Stimulated activated naive CD8-positive, alpha-beta T cell treated with anti-CD3 and anti-CD28 coated beads, Interleukin-15, amount 100 ng/mL, for 72 hours (primary cell): ENCODE measurements at regions not wholly inside any gene's neighbourhood (a gene's known extent, or its start where the extent isn't known, plus 50 kb on each side); places are given as distances from the start of the nearest gene placed in this dataset.

ENCODE experiments used
- ATAC-seq: fragments of 150-1000 bp; cut with Tn5 transposase; 2 replicates; pipeline ENCODE4 v1.10.0; 2021; ENCODE audit warnings: mild to moderate bottlenecking, moderate library complexity
- DNase-seq, 2 donors: peaks; one replicate each; pipeline ENCODE4 v3.0.0; 2021 to 2022
- H3K27ac Mint-ChIP-seq, 2 donors: one replicate each; pipeline ENCODE4 v1.8.0; 2022; ENCODE audit warnings: mild to moderate bottlenecking in 2 of 2, mixed read lengths in 2 of 2, moderate library complexity in 2 of 2
- H3K27me3 Mint-ChIP-seq: one replicate; pipeline ENCODE4 v1.8.0; 2022; ENCODE audit warnings: mixed read lengths
- H3K4me1 Mint-ChIP-seq: one replicate; pipeline ENCODE4 v1.8.0; 2022; ENCODE audit warnings: mild to moderate bottlenecking, mixed read lengths
- H3K4me3 Mint-ChIP-seq, 2 donors: one replicate each; pipeline ENCODE4 v1.8.0; 2022; ENCODE audit warnings: mild to moderate bottlenecking in 2 of 2, mixed read lengths in 2 of 2, moderate library complexity in 1 of 2
- H3K9me3 Mint-ChIP-seq, 2 donors: one replicate each; pipeline ENCODE4 v1.8.0; 2022; ENCODE audit warnings: mixed read lengths in 2 of 2

GRCh38 chr15:93250209-93250608, 161.2 kb upstream of the RGMA start:
- H3K27ac Mint-ChIP-seq: no peak overlapping the region

GRCh38 chr15:93249623-93250022, 160.6 kb upstream of the RGMA start:
- Mint-ChIP-seq H3K4me3 (no peak overlapping the region), H3K4me1 (no peaks in the 10 kb centered on the region), H3K27me3 (no peaks in the 10 kb centered on the region), H3K27ac (no peak overlapping the region), H3K9me3 (no peaks in the 10 kb centered on the region)
- ATAC-seq (no peak), DNase-seq (no peak)

More at GRCh38 chr15:93250209-93250608, 161.2 kb upstream of the RGMA start:
- ATAC-seq: no peak
- no peak overlapping the region for H3K4me3 Mint-ChIP-seq
- no peaks in the 10 kb centered on the region for H3K9me3 Mint-ChIP-seq
- H3K27me3 Mint-ChIP-seq: no peaks in the 10 kb centered on the region
- H3K4me1 Mint-ChIP-seq: no peaks in the 10 kb centered on the region
- no peak for DNase-seq

- Mint-ChIP-seq H3K27me3 (no peaks in the 10 kb centered on the region), H3K27ac (no peak overlapping the region), H3K4me1 (no peaks in the 10 kb centered on the region), H3K4me3 (no peak overlapping the region), H3K9me3 (no peaks in the 10 kb centered on the region)
- DNase-seq: no peak
- ATAC-seq: no peak
These were observed 158.6 kb upstream of the RGMA start for GRCh38 chr15:93247466-93248121.

- ATAC-seq (no peak), DNase-seq (no peak)
- Mint-ChIP-seq H3K4me3 (no peak overlapping the region), H3K9me3 (no peaks in the 10 kb centered on the region), H3K27me3 (no peaks in the 10 kb centered on the region), H3K27ac (no peak overlapping the region), H3K4me1 (no peaks in the 10 kb centered on the region)
These were observed 157.5 kb upstream of the RGMA start for GRCh38 chr15:93246266-93247242.

- Mint-ChIP-seq H3K4me3 (no peak overlapping the region), H3K4me1 (no peaks in the 10 kb centered on the region), H3K27ac (no peak overlapping the region), H3K27me3 (no peaks in the 10 kb centered on the region), H3K9me3 (no peaks in the 10 kb centered on the region)
- DNase-seq (no peak), ATAC-seq (no peak)
These were observed 156.6 kb upstream of the RGMA start for GRCh38 chr15:93245661-93246042.

- H3K27ac Mint-ChIP-seq: peak overlapping the region in 1 of 2 donors; percentile 17
- H3K4me1 Mint-ChIP-seq: no peaks in the 10 kb centered on the region
- H3K4me3 Mint-ChIP-seq: no peak overlapping the region
- DNase-seq (no peak), ATAC-seq (peak; percentile 31)
- no peaks in the 10 kb centered on the region for H3K27me3 Mint-ChIP-seq
- H3K9me3 Mint-ChIP-seq: no peaks in the 10 kb centered on the region
These were observed 156.0 kb upstream of the RGMA start for GRCh38 chr15:93244696-93245660.

- no peaks in the 10 kb centered on the region for H3K4me1 Mint-ChIP-seq
- H3K9me3 Mint-ChIP-seq: no peaks in the 10 kb centered on the region
- no peak for DNase-seq
- H3K27ac Mint-ChIP-seq: no peak overlapping the region
- ATAC-seq: no peak
- no peak overlapping the region for H3K4me3 Mint-ChIP-seq
- no peaks in the 10 kb centered on the region for H3K27me3 Mint-ChIP-seq
These were observed 154.6 kb upstream of the RGMA start for GRCh38 chr15:93243573-93243972.

- Mint-ChIP-seq H3K27ac (no peak overlapping the region), H3K4me3 (no peak overlapping the region), H3K4me1 (no peaks in the 10 kb centered on the region), H3K9me3 (no peaks in the 10 kb centered on the region), H3K27me3 (no peaks in the 10 kb centered on the region)
- no peak for ATAC-seq
- DNase-seq: no peak
These were observed 152.9 kb upstream of the RGMA start for GRCh38 chr15:93241696-93242585.

- ATAC-seq (no peak), DNase-seq (no peak)
- Mint-ChIP-seq H3K9me3 (no peaks in the 10 kb centered on the region), H3K4me3 (no peak overlapping the region), H3K4me1 (no peaks in the 10 kb centered on the region), H3K27ac (no peak overlapping the region), H3K27me3 (no peaks in the 10 kb centered on the region)
These were observed 151.0 kb upstream of the RGMA start for GRCh38 chr15:93239993-93240392.

- ATAC-seq (no peak), DNase-seq (no peak)
- no peaks in the 10 kb centered on the region for H3K27me3 Mint-ChIP-seq
- no peak overlapping the region for H3K27ac Mint-ChIP-seq
- no peaks in the 10 kb centered on the region for H3K9me3 Mint-ChIP-seq
- no peaks in the 10 kb centered on the region for H3K4me1 Mint-ChIP-seq
- no peak overlapping the region for H3K4me3 Mint-ChIP-seq
These were observed 150.6 kb upstream of the RGMA start for GRCh38 chr15:93239591-93239990.

- no peak overlapping the region for H3K4me3 Mint-ChIP-seq
- DNase-seq (no peak), ATAC-seq (no peak)
- no peak overlapping the region for H3K27ac Mint-ChIP-seq
- H3K4me1 Mint-ChIP-seq: no peaks in the 10 kb centered on the region
- no peaks in the 10 kb centered on the region for H3K27me3 Mint-ChIP-seq
- H3K9me3 Mint-ChIP-seq: no peaks in the 10 kb centered on the region
These were observed 149.6 kb upstream of the RGMA start for GRCh38 chr15:93238641-93239040.

- H3K27ac Mint-ChIP-seq: peak overlapping the region in 1 of 2 donors; percentile 90
- ATAC-seq: no peak
- no peak for DNase-seq
- peaks cover 11% of the 10 kb centered on the region for H3K27me3 Mint-ChIP-seq
- H3K9me3 Mint-ChIP-seq: no peaks in the 10 kb centered on the region
- no peaks in the 10 kb centered on the region for H3K4me1 Mint-ChIP-seq
- peak overlapping the region; percentile 21 to 60 for H3K4me3 Mint-ChIP-seq
These were observed 147.1 kb upstream of the RGMA start for GRCh38 chr15:93235926-93236780.

GRCh38 chr15:93235269-93235668, 146.3 kb upstream of the RGMA start:
- ATAC-seq (no peak), DNase-seq (no peak)
- Mint-ChIP-seq H3K4me1 (no peaks in the 10 kb centered on the region), H3K27ac (no peak overlapping the region), H3K27me3 (peaks cover 17% of the 10 kb centered on the region), H3K4me3 (no peak overlapping the region), H3K9me3 (no peaks in the 10 kb centered on the region)

GRCh38 chr15:93233710-93234109, 144.7 kb upstream of the RGMA start:
- Mint-ChIP-seq H3K9me3 (no peaks in the 10 kb centered on the region), H3K27ac (no peak overlapping the region), H3K4me1 (no peaks in the 10 kb centered on the region), H3K4me3 (no peak overlapping the region), H3K27me3 (peaks cover 17% of the 10 kb centered on the region)
- no peak for ATAC-seq
- no peak for DNase-seq
